ENCODE measurements at regions not wholly inside any gene's neighbourhood (a gene's known extent, or its start where the extent isn't known, plus 50 kb on each side); places are given as distances from the start of the nearest gene placed in this dataset.
"Not testable (repeated sequence)": the region's sequence is repeated elsewhere in the genome, so short reads cannot be mapped to it uniquely, and the experiment has no call there.

DNA sequence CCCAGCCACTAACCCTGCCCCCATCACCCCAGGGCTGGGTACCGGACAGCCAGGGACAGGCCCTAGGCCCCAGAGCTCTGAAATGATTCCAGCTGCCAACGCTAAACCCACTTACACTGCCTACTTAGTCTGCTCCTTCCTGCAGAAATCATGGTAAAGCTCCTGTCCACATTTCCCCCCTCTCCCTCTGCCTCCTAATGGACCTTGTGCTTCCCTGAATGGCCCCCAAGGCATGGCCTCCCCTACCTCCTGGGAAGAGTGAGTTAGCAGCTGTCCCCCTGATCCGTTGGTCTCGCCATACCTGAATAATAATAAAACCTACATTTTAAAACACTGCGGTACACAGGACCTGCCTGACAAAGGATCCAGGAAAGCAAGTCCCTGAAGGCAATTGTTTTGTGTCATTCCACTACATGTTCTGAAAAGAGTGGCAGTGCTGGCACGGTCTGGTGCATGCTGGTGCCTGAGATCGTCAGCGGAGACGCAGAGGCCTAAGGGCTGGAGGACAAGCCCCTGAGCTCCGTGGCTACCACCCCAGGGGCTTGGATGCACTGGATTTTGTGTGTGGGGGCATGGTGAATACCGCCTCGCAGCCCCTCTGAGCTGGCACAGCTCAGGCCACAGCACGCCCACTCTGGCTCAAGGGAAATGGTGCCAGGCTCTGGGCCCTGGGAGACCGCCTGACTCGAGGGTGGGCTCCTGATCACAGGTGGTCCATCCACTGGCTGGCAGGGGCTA, 186.3 kb downstream of the CTTN start:
- no peak for DNase-seq (ENCODE audit: extremely low read depth in 1 of 2, low read depth in 1 of 2)

DNA sequence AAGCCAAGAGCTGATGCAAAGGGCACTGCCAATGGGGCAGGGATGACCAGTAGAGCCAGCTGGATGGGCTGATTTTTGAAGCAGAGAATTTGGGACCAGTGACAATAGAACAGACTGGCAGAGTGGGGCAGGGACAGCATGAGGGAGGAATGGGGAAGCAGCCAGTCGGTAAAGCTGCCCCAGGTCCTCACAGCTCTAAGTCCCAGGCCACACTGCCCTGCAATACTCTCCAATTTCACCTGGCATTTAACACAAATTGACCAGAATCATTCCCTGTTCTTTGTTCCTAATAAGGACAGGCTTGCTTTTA, 186.9 kb downstream of the CTTN start:
- no peak for DNase-seq (ENCODE audit: extremely low read depth in 1 of 2, low read depth in 1 of 2)

DNA sequence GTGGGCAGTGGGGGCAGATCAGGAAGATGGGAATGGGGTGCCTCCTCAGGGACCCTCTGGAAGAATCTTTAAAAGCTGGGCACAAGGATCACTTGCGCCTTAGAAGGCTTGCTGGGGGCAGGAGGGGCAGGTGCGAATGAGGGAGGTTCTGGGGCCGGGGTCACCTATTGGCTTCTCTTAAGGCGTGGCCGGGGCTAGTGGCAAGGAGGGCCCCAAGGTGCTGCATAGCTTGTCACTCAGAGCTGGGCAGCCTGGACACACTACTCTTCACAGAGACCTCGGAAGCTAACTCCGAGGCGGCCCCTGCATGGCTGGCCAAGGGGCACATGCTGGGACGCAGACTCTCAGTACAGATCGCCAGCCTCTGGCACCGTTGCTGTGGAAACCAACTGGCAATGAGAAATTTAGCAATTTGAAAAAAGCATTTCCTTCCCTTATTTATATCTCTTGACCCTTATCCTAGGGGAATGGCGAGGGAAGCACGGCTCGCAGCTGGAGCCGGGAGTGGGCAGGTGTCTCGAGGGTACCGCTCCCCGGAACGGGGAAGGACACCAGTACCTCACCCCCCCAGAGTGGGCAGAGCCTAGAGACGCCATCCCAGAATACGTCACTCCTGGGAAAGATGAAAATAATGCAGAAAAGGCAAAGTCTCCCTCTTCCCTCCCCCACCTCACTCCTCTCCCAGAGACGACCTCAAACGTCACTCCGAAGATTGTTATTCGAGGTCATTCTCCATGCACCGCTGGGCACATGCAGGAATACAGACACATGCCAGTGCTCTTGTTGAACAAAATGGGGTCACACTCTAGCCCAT, 188.1 kb downstream of the CTTN start:
- no peak for DNase-seq (ENCODE audit: extremely low read depth in 1 of 2, low read depth in 1 of 2)

DNA sequence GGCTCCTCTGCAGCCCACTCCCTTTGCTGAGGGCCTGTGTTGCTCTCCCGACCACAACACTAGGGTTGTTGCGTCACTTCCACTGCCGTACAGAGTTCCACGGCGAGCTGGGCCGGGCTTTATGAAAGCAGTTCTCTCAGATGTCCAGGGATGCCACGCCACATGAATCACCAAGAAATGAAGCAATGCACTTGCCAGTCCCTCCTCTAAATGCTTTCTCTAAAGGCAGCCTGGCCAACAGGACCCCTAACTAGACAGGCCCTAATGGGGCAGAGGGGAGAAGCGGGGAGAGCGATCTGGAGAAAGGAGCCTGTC, 188.7 kb downstream of the CTTN start:
- no peak for DNase-seq (ENCODE audit: extremely low read depth in 1 of 2, low read depth in 1 of 2)

DNA sequence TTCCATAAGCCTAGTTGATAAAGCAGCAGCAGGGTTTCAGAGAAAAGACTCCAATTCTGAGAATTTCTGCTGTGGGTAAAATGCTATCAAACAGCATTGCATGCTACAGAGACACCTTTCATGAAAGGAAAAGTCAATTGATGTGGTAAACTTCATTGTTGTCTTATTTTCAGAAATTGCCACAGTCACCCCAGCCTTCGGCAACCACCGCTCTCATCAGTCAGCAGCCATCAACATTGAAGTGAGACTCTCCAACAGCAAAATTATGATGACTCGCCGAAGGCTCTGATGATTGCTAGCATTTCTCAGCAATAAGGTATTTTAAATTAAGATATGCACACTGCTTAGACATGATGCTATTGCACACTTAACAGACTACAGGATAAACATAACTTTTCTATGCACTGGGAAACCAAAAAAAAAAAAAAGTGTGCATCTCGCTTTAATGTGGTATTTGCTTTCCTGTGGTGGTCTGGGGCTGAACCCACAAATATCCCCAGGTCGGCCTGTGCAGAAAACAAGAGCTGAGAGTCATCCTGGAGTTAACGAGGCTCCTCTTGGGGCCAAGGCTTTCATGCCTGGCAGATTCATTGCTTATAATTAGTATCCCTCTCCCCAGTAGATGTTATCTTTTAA, 192.1 kb downstream of the CTTN start:
- no peak for DNase-seq (ENCODE audit: extremely low read depth in 1 of 2, low read depth in 1 of 2)

DNA sequence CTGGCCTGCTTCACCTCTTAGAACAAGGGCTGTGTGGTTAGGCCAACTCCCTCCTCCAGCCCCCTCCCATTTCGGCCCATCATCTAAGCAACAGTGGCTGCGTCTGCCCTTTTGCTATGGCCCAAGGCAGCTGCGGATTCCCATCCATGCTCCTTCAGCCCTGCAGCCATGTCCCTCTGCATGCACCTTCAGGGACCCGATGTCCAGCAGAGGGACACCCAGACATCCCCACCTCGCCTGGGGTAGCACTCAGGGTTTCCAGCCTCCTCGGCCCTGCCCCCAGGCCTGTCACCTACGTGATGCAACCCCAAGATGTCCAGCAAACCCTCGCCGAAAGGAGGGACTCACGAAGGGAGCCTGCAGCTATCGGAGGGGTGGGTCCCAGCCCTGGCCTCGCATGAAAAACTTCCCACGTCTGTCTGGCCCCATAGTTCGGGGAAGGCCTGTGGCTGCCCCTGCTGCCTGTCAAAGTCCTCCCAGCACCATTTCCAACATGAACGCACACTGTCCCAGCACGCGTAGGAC, 194.4 kb downstream of the CTTN start:
- no peak for DNase-seq (ENCODE audit: extremely low read depth in 1 of 2, low read depth in 1 of 2)

DNA sequence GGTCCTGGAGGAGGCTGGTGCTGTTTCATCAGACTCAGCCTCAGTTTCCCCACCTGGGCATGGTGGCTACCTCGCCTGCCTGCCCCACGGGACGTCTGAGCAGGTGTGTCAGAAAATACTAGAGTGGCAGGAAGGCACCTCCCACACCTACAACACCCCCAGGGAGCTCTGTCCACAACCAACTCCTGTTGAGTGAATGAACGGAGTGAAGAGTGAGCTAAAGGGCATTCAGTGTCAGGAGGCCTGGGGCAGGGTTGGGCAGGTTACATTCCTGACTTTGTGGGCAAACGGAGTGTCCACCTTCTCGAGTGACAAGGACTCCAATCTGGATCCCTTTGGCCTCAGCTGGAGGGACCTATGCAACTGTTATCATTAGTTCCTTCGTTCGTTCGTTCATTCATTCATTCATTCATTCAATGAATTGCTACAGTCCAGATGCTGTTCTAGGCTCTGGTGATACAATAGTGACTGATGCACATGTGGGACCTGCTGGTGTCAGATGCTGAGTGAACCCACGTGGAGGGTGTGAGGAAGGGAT, 195.2 kb downstream of the CTTN start:
- no peak for DNase-seq (ENCODE audit: extremely low read depth in 1 of 2, low read depth in 1 of 2)

DNA sequence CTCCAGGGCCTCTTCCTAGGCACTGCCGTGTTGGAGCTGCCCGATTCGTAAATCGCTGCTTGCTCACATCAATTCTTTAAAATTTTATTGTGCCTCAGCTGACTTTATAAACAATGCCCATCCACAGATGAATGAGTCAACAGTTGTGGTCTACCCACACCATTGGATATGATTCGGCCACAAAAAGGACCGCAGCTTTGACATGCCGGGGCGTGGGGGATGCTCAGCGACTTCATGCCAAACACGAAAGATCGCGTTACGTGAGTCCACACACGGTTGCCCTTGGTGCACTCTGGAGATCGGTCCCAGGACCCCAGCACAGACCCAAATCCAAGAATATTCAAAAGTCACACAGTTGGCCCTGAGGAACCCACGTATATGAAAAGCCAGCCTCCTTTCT, 195.7 kb downstream of the CTTN start:
- DNase-seq (ENCODE audit: extremely low read depth in 1 of 2, low read depth in 1 of 2) = no peak

DNA sequence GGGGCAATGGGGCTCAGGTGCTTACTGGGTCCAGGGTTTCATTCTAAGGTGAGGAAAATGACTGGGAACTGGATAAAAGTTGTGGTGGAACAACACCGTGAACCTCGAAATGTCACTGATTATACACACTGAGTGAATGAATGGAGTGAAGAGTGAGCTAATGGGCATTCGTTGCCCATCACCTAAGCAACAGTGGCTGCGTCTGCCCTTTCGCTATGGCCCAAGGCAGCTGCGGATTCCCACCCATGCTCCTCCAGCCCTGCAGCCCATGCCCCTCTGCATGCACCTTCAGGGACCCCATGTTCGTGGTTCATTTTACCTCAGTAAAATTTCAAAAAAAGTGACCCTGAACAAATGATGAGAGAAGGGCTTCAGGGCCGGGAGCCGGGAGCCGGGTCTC, 196.3 kb downstream of the CTTN start:
- no peak for DNase-seq (ENCODE audit: extremely low read depth in 1 of 2, low read depth in 1 of 2)

DNA sequence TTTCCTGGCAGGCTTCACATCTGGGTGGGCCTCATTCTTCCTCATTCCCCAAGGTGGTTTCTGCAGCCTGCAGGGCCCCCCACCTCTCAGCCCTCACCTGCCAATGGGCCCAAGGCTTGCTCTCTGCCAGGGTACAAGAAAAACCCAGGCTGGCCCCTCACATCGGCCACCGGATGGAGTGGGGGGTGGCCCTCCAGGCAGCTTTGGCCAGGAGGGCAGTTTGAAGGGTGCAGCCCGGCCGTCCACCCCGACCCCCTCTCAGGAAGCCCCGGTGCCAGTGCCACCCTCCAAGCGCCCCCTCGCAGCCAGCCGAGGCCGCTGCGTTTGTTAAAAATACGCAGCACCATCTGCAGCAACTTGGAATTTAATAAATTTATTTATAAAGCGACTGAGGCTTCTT, 196.7 kb downstream of the CTTN start:
- no peak for DNase-seq (ENCODE audit: extremely low read depth in 1 of 2, low read depth in 1 of 2)

DNA sequence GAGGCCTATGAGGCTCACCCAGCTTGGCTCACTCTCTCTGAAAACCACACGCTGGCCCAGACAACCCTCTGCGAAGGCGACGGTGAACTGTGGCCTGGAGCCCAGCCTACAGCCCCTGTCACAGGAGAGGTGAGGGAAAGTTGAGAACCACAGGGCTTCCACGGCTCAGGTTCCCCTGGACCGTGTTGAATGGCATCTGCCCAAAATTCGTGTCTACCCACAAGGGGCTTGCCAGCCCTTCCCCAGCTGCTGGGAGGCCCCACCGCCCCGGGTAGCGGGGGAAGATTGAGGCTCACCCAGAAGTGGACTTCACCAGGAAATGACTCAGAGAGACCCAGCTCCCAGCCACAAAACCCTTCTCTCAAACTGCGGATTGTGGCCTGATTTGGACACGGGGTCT, 197.1 kb downstream of the CTTN start:
- DNase-seq (ENCODE audit: extremely low read depth in 1 of 2, low read depth in 1 of 2) = no peak

DNA sequence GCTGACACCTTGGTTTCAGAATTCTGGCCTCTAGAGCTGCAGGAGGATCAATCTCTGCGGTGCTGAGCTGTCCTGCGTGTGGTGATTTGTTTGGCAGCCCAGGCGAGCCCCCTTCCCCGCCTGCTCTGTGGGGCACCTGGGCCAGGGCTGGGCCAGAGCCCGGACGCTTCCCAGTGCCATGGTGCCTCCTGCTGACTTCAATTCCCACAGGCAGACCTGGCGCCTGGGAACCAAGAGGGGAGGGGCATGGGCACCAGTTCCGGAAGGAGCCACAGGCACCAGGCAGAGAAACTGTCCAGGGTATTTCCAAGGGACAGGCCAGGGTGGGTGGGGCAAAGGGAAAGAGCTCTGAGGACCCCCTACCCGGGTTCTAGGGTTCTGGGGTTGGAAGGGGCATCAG, 197.8 kb downstream of the CTTN start:
- DNase-seq (ENCODE audit: extremely low read depth in 1 of 2, low read depth in 1 of 2) = no peak

DNA sequence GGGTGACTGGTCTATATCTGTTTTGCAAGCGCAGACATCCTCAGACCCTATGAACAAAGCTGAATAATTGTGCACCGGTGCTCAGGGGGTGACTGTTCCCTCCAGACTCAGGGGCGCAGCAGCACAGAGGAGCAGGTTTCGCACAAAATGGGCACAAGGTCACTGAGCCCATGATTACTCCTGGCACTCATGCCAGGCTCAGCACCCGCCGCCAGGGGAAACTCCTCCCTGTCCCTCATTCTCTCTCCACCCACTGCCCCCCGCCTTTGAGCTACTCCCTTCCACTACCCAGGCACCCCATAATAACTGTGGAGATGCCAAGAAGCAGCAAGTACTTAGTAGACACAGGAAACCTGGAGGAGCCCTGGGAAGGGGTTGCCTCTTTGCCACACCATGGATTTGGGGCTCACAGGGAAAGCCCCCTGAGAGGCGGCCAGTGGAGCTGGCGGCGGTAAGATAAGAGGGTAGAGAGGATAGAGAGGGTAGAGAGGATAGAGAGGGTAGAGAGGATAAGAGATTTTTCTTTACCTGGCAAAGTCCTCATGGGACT, 198.8 kb downstream of the CTTN start:
- no peak for DNase-seq (ENCODE audit: extremely low read depth in 1 of 2, low read depth in 1 of 2)

DNA sequence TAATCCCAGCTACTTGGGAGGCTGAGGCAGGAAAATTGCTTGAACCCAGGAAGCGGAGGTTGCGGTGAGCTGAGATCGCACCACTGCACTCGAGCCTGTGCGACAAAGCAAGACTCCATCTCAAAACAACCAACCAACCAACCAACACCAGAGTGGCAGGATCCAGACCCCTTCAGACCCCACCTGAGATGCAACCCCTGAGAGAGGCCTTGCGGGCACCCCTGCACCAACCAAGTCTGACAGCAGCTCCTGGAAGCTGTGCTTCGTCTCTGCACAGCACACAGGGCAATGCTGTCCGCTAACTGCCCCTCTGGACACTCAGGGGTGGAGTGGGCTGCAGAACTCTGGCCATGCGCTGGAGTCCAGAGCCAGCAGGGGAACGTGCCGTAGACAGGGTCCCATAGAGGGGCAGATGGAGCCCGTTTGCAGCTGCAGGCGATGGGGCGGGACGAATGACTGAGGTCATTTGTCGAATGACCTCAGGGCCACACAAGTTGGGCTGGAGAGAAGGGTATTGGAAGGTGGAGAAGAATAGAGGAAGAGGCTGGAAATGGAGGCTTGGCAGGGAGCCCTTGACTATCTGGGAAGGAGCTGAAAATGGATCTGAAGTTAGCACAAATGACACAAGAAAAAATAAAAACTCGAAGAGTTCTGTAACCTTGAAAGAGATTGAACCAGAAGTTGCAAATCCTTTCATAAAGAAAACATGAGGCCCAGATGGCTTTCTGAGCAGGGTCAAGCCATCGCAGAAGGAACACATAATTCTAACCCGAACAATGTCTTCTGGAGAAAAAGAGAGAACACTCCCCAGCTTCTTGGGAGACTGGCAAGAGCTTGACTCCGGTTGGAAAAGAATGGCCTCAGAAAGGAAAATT, 199.7 kb downstream of the CTTN start:
- no peak for DNase-seq (ENCODE audit: extremely low read depth in 1 of 2, low read depth in 1 of 2)

DNA sequence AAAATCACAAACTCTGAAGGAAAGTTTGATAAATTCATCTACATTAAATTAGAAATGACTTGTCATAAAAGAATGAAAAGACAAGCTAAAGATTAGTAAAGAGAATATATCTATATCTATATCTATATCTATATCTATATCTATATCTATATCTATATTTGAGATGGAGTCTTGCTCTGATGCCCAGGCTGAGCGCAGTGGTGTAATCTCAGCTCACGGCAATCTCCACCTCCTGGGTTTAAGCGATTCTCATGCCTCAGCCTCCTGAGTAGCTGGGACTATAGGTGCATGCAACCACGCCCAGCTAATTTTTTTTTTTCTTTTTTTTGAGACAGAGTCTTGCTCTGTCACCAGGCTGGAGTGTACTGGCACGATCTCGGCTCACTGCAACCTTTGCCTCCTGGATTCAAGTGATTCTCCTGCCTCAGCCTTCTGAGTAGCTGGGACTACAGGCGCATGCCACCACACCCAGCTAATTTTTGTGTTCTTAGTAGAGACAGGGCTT, 202.6 kb downstream of the CTTN start:
- DNase-seq (ENCODE audit: extremely low read depth in 1 of 2, low read depth in 1 of 2) = not testable (repeated sequence)

DNA sequence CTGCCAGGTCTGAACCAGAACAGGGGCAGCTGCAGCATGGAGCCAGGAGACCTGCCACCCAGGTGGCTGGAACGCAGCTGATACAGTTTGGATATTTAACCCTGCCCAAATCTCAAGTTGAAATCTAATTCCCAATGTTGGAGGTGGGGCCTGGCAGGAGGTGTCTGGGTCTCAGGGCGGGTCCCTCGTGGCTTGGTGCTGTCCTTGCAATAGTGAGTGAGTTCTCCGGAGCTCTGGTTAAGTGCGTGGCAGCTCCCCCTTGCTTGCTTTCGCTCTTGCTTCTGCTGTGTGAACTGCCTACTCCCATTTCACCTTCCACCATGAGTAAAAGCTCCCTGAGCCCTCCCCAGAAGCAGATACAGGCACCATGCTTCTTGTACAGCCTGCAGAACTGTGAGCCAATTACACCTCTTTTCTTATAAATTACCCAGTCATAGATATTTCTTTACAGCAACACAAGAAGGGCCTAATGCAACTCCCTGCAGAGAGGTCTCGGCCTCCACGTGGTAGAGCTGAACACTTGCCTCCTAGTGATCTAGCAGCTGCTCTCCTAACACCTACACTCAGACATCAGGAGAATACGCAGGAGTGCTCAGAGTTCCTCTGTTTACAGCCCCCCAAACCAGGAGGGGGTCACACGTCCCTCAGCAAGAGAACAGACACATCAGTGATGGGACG, 203.7 kb downstream of the CTTN start:
- no peak for DNase-seq (ENCODE audit: extremely low read depth in 1 of 2, low read depth in 1 of 2)

DNA sequence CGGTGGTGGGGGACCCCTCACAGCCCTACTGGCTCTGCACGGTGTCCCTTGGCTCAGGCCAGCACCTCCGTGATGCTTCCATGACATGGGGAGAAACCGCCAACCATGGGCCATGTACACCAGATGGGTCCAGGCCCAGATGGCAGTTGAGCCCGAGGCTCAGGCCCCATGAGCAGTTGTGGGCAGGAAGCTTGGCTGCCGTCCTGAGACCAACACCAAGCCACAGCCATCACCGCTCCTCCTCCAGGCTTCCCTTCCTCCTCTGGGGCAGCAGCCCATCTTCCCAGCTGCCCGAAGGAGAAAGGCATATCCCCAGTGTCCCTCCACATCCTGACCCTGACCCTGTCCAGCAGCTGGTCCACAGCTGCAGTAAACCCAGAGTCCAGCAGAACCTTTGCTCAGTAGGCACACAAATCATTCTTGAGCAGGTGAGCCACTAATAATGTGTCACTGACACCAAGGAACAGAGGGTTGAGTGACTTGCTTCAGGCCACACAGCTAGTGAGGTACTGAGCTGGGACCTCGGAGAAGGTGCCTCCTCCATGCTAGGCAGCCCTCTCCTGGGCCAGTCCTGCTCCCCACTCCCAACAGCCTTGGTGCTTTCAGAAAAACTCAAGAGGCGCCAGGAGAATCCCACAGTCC, 204.9 kb downstream of the CTTN start:
- DNase-seq (ENCODE audit: extremely low read depth in 1 of 2, low read depth in 1 of 2) = no peak

DNA sequence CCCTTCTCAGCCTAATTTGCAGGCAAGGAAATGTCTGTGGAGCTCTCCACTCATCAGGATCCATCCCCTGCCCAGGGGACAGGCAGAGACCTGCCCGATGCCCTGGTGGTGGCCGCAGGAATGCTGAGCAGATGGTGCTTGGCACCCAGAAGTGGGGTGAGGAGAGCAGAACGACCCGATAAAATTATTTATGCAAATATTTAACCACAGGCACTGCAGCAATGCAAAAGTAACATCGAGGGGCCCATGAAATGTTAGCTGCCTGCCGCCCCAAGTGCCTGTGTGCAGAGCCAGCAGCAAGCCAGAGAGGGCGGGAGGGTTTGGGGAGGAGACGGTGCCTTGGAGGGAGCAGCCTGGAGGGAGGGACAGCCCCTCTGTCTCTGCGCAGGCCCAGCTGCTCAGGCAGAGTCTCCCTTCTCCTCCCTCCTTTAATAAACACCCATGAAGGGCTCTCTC, 205.5 kb downstream of the CTTN start:
- DNase-seq (ENCODE audit: extremely low read depth in 1 of 2, low read depth in 1 of 2) = no peak

DNA sequence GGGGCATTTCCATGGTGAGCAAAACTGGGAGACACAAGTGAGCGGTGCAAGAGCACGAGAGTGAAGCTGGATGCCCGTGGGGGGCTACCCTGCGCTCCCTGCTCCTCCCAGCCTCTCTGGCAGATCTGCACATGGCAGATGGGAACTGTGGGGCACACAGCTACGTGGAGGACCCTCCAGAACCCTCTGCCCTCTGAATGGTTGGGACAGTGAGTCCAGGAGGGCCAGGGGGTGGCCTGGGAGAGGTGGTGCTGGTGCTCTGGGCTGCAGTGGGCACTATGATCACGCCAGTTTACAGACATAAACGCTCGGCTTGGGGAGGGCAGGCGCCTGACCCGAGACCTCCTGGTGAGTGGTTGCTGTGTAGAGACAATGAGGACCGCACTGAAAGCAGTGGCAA, 205.9 kb downstream of the CTTN start:
- DNase-seq (ENCODE audit: extremely low read depth in 1 of 2, low read depth in 1 of 2) = no peak
